DOHH2 (cell line): ENCODE measurements at regions not wholly inside any gene's neighbourhood (a gene's known extent, or its start where the extent isn't known, plus 50 kb on each side); places are given as distances from the start of the nearest gene placed in this dataset.

ENCODE experiments used
- H3F3A ChIP-seq: fragments of 200-600 bp; sonication (generic), shearing (Covaris generic); 2 replicates; pipeline ENCODE4 v1.6.0; 2016; ENCODE audit warnings: antibody characterized with exemption, mild to moderate bottlenecking; ENCODE audit not compliant: control insufficient read depth, insufficient read depth
- H3K27ac ChIP-seq: fragments of 200-600 bp; sonication (generic); 2 replicates; pipeline ENCODE4 v1.5.1; 2014; ENCODE audit warnings: low read depth, mild to moderate bottlenecking, low read length, moderate library complexity
- H3K27me3 ChIP-seq: fragments of 200-600 bp; sonication (generic); 2 replicates; pipeline ENCODE4 v1.6.1; 2014; ENCODE audit warnings: mild to moderate bottlenecking, low read length, mixed read lengths; ENCODE audit not compliant: control insufficient read depth
- H3K36me3 ChIP-seq: fragments of 200-600 bp; sonication (generic); 2 replicates; pipeline ENCODE4 v1.6.1; 2014; ENCODE audit warnings: mild to moderate bottlenecking, low read length, moderate library complexity, mixed read lengths; ENCODE audit not compliant: control insufficient read depth
- H3K4me1 ChIP-seq: fragments of 200-600 bp; sonication (generic); 2 replicates; pipeline ENCODE4 v1.6.1; 2014; ENCODE audit warnings: mild to moderate bottlenecking, low read length, mixed read lengths; ENCODE audit not compliant: control insufficient read depth
- H3K4me2 ChIP-seq: fragments of 200-600 bp; sonication (generic); 2 replicates; pipeline ENCODE4 v1.6.0; 2014; ENCODE audit warnings: mild to moderate bottlenecking, low read length, moderate library complexity
- H3K4me3 ChIP-seq: fragments of 200-600 bp; sonication (generic); 2 replicates; pipeline ENCODE4 v1.5.1; 2014; ENCODE audit warnings: mild to moderate bottlenecking, low read length, mixed read lengths
- H3K79me2 ChIP-seq: fragments of 200-600 bp; sonication (generic); 2 replicates; pipeline ENCODE4 v1.6.1; 2014; ENCODE audit warnings: mild to moderate bottlenecking, low read length, mixed read lengths; ENCODE audit not compliant: control insufficient read depth
- H3K9me2 ChIP-seq: fragments of 200-600 bp; sonication (generic); replicated peaks from 2 replicates; pipeline ENCODE4 v1.6.1; 2014; ENCODE audit warnings: mild to moderate bottlenecking, low read length, mixed read lengths; ENCODE audit not compliant: control insufficient read depth
- H3K9me3 ChIP-seq: fragments of 200-600 bp; sonication (generic); 2 replicates; pipeline ENCODE4 v1.6.1; 2014; ENCODE audit warnings: antibody characterized with exemption, low read length, mixed read lengths; ENCODE audit not compliant: control insufficient read depth, insufficient read depth
- H4K20me1 ChIP-seq: fragments of 200-600 bp; sonication (generic); 2 replicates; pipeline ENCODE4 v1.6.0; 2014; ENCODE audit warnings: low read depth, mild to moderate bottlenecking, antibody characterized with exemption, low read length, moderate library complexity; ENCODE audit not compliant: control insufficient read depth, insufficient read depth
- CTCF ChIP-seq: fragments of 200-600 bp; sonication (generic); IDR thresholded peaks from one replicate; pipeline ENCODE4 v1.5.1; 2014; ENCODE audit warnings: antibody characterized with exemption, mild to moderate bottlenecking, low read depth, low read length; ENCODE audit not compliant: poor library complexity, severe bottlenecking
- EZH2phosphoT487 ChIP-seq: fragments of 200-600 bp; sonication (generic); IDR thresholded peaks from 2 replicates; pipeline ENCODE4 v1.6.1; 2017; ENCODE audit warnings: borderline replicate concordance, mild to moderate bottlenecking, antibody characterized with exemption, low read length, moderate library complexity, mixed read lengths

- H3K36me3 ChIP-seq, result no peaks in the 10 kb centered on the region
Observed at GRCh38 chr10:2362331-2362730, 625.0 kb upstream of the ADARB2 start.

GRCh38 chr10:2358586-2358985 lies 621.3 kb upstream of the ADARB2 start:
- H3K4me1 ChIP-seq, result no peaks in the 10 kb centered on the region
- H3F3A ChIP-seq, result no peaks in the 10 kb centered on the region
- H4K20me1 ChIP-seq, result no peaks in the 10 kb centered on the region
- no peak for TF ChIP-seq CTCF
- TF ChIP-seq EZH2phosphoT487, result no peak
- H3K27ac ChIP-seq, result no peak overlapping the region
- H3K9me3 ChIP-seq, result no peaks in the 10 kb centered on the region
- H3K27me3 ChIP-seq, result no peaks in the 10 kb centered on the region
- no peak overlapping the region for H3K4me3 ChIP-seq
- H3K4me2 ChIP-seq, result no peak overlapping the region
- H3K36me3 ChIP-seq, result no peaks in the 10 kb centered on the region
- H3K79me2 ChIP-seq, result no peaks in the 10 kb centered on the region
- no peaks in the 10 kb centered on the region for H3K9me2 ChIP-seq

More at GRCh38 chr10:2362331-2362730, 625.0 kb upstream of the ADARB2 start:
- no peak overlapping the region for H3K4me3 ChIP-seq
- H3K4me2 ChIP-seq, result no peak overlapping the region
- no peaks in the 10 kb centered on the region for H3K79me2 ChIP-seq
- no peaks in the 10 kb centered on the region for H3K9me3 ChIP-seq
- H3K27me3 ChIP-seq, result no peaks in the 10 kb centered on the region
- no peaks in the 10 kb centered on the region for H3K4me1 ChIP-seq
- no peak overlapping the region for H3K27ac ChIP-seq
- no peaks in the 10 kb centered on the region for H3F3A ChIP-seq
- no peaks in the 10 kb centered on the region for H3K9me2 ChIP-seq
- H4K20me1 ChIP-seq, result no peaks in the 10 kb centered on the region
- TF ChIP-seq EZH2phosphoT487 (no peak), CTCF (no peak)

GRCh38 chr10:2356670-2357069 lies 619.3 kb upstream of the ADARB2 start:
- H3K27me3 ChIP-seq, result no peaks in the 10 kb centered on the region
- no peaks in the 10 kb centered on the region for H3K36me3 ChIP-seq
- H3K4me2 ChIP-seq, result no peak overlapping the region
- no peaks in the 10 kb centered on the region for H3F3A ChIP-seq
- no peaks in the 10 kb centered on the region for H3K9me3 ChIP-seq
- TF ChIP-seq CTCF (no peak), EZH2phosphoT487 (no peak)
- no peak overlapping the region for H3K27ac ChIP-seq
- no peaks in the 10 kb centered on the region for H3K79me2 ChIP-seq
- H4K20me1 ChIP-seq, result no peaks in the 10 kb centered on the region
- H3K9me2 ChIP-seq, result no peaks in the 10 kb centered on the region
- H3K4me3 ChIP-seq, result no peak overlapping the region
- no peaks in the 10 kb centered on the region for H3K4me1 ChIP-seq

- Histone ChIP-seq H3K4me3 (no peak overlapping the region), H3K36me3 (no peaks in the 10 kb centered on the region), H3K4me1 (no peaks in the 10 kb centered on the region), H3K27ac (no peak overlapping the region), H4K20me1 (no peaks in the 10 kb centered on the region), H3K4me2 (no peak overlapping the region), H3K79me2 (no peaks in the 10 kb centered on the region), H3K9me3 (no peaks in the 10 kb centered on the region), H3K9me2 (no peaks in the 10 kb centered on the region), H3F3A (no peaks in the 10 kb centered on the region), H3K27me3 (no peaks in the 10 kb centered on the region)
- no peak for TF ChIP-seq EZH2phosphoT487
- TF ChIP-seq CTCF, result no peak
Observed at GRCh38 chr10:2351566-2351965, 614.2 kb upstream of the ADARB2 start.
